HL-60 (cell line): ENCODE measurements at regions not wholly inside any gene's neighbourhood (a gene's known extent, or its start where the extent isn't known, plus 50 kb on each side); places are given as distances from the start of the nearest gene placed in this dataset.
A peak's percentile ranks its signal among the peaks of the same experiment; 100 is the strongest.

Experiments
- DNase-seq, 2 experiments: peaks; one replicate each; pipeline ENCODE4 v3.0.0-alpha.2; 2010 to 2020; ENCODE audit warnings: low read depth in 1 of 2, low spot score in 1 of 2
- H3K27ac ChIP-seq: fragments of 250-450 bp; sonication (Bioruptor Pico); replicated peaks from 2 replicates; pipeline ENCODE4 v1.5.1; 2020; ENCODE audit warnings: mild to moderate bottlenecking, moderate library complexity
- H3K27me3 ChIP-seq: fragments of 250-450 bp; sonication (Bioruptor Pico); 2 replicates; pipeline ENCODE4 v1.5.1; 2021; ENCODE audit warnings: mild to moderate bottlenecking, moderate library complexity; ENCODE audit not compliant: insufficient read depth, poor library complexity, severe bottlenecking
- H3K4me3 ChIP-seq: replicated peaks from 2 replicates; pipeline ENCODE4 v1.5.1; 2011; ENCODE audit warnings: mild to moderate bottlenecking, control low read depth, low read length; ENCODE audit not compliant: insufficient read depth
- GABPA ChIP-seq: IDR thresholded peaks from 2 replicates; pipeline ENCODE4 v1.6.1; 2012; ENCODE audit warnings: low read depth
- POLR2AphosphoS5 ChIP-seq: IDR thresholded peaks from 2 replicates; pipeline ENCODE4 v1.6.1; 2012; ENCODE audit warnings: low read depth
- SPI1 ChIP-seq: IDR thresholded peaks from 2 replicates; pipeline ENCODE4 v1.6.1; 2012; ENCODE audit warnings: low read depth, mild to moderate bottlenecking, borderline replicate concordance
- TF ChIP-seq, protein P1 (sequence below): IDR thresholded peaks from 2 replicates; pipeline ENCODE4 v1.6.1; 2012; ENCODE audit warnings: low read depth; ENCODE audit not compliant: insufficient replicate concordance
- TF ChIP-seq, protein P2 (sequence below): IDR thresholded peaks from one replicate; pipeline ENCODE4 v1.5.1; 2011; ENCODE audit warnings: low read length, control low read depth, inconsistent platforms; ENCODE audit not compliant: insufficient read depth

DNA sequence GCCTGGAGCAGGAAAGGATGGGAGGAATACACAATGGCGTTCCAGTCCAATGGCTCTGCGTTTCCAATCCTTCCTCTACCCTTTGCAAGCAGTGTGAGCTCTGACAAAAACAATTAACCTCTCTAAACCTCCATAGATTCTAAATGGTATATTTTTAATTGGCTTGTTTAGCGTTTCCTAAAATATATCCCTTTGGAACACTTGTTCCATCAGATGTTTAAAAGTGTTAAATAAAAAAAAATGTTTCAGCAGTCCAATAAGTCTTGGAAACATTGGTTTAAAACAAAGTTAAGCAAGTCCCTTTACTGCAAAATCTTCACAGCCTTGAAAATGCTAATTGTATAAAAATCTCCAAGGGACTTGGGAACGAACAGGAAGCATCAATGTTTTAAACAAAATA is 432.3 kb upstream of the ARRDC4 start:
- Histone ChIP-seq H3K27me3 (no peaks in the 10 kb centered on the region), H3K27ac (no peak overlapping the region), H3K4me3 (no peak overlapping the region)
- TF ChIP-seq, protein P1, sequence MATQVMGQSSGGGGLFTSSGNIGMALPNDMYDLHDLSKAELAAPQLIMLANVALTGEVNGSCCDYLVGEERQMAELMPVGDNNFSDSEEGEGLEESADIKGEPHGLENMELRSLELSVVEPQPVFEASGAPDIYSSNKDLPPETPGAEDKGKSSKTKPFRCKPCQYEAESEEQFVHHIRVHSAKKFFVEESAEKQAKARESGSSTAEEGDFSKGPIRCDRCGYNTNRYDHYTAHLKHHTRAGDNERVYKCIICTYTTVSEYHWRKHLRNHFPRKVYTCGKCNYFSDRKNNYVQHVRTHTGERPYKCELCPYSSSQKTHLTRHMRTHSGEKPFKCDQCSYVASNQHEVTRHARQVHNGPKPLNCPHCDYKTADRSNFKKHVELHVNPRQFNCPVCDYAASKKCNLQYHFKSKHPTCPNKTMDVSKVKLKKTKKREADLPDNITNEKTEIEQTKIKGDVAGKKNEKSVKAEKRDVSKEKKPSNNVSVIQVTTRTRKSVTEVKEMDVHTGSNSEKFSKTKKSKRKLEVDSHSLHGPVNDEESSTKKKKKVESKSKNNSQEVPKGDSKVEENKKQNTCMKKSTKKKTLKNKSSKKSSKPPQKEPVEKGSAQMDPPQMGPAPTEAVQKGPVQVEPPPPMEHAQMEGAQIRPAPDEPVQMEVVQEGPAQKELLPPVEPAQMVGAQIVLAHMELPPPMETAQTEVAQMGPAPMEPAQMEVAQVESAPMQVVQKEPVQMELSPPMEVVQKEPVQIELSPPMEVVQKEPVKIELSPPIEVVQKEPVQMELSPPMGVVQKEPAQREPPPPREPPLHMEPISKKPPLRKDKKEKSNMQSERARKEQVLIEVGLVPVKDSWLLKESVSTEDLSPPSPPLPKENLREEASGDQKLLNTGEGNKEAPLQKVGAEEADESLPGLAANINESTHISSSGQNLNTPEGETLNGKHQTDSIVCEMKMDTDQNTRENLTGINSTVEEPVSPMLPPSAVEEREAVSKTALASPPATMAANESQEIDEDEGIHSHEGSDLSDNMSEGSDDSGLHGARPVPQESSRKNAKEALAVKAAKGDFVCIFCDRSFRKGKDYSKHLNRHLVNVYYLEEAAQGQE: no peak
- no peak for TF ChIP-seq POLR2AphosphoS5
- TF ChIP-seq GABPA: no peak
- TF ChIP-seq, protein P2, sequence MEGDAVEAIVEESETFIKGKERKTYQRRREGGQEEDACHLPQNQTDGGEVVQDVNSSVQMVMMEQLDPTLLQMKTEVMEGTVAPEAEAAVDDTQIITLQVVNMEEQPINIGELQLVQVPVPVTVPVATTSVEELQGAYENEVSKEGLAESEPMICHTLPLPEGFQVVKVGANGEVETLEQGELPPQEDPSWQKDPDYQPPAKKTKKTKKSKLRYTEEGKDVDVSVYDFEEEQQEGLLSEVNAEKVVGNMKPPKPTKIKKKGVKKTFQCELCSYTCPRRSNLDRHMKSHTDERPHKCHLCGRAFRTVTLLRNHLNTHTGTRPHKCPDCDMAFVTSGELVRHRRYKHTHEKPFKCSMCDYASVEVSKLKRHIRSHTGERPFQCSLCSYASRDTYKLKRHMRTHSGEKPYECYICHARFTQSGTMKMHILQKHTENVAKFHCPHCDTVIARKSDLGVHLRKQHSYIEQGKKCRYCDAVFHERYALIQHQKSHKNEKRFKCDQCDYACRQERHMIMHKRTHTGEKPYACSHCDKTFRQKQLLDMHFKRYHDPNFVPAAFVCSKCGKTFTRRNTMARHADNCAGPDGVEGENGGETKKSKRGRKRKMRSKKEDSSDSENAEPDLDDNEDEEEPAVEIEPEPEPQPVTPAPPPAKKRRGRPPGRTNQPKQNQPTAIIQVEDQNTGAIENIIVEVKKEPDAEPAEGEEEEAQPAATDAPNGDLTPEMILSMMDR: no peak
- TF ChIP-seq SPI1: no peak
- DNase-seq: no peak

DNA sequence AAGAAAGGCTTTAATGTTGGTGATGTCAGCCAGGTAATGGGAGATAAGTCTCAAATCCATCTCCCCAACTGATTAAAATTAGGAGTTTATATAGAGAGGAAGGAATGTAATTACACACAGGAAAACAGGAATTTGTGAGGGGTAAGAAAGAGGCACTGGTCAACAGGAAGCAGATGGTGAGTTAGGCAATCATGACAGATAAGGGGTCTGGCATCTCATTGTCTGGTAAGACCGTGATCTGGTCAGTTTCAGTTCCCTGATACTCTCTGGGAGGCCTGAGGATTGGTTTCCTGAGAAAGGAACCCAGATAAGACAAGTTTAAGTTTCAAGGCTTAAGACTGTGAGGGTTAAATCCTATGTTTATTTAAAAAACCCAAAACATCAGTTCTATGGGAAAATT is 414.7 kb upstream of the ARRDC4 start:
- DNase-seq: peak in 1 of 2 experiments; percentile 54
- no peak for TF ChIP-seq SPI1
- TF ChIP-seq, protein P1: no peak
- no peak for TF ChIP-seq POLR2AphosphoS5
- no peak for TF ChIP-seq GABPA
- TF ChIP-seq, protein P2: no peak
- no peak overlapping the region for H3K27ac ChIP-seq
- H3K4me3 ChIP-seq: no peak overlapping the region
- no peaks in the 10 kb centered on the region for H3K27me3 ChIP-seq

DNA sequence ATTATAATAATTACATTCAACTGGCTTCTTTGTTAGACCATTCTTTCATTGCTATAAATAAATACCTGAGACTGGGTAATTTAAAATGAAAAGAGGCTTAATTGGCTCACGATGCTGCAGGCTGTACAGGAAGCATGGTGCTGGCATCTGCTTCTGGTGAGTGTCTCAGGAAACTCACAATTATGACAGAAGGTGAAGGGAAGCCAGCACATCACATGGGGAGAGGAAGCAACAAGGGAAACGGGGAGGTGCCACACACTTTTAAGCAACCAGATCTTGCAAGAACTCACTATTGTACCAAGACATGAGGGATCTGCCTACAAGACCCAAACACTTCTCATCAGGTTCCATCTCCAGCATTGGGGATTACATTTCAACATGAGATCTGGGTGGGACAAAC is 413.1 kb upstream of the ARRDC4 start:
- no peaks in the 10 kb centered on the region for H3K27me3 ChIP-seq
- H3K4me3 ChIP-seq: no peak overlapping the region
- H3K27ac ChIP-seq: peak overlapping the region; percentile 41; the same call in 1 of the 2 replicates
- no peak for TF ChIP-seq SPI1
- TF ChIP-seq GABPA: no peak
- TF ChIP-seq, protein P1: no peak
- TF ChIP-seq, protein P2: no peak
- TF ChIP-seq POLR2AphosphoS5: no peak
- DNase-seq: peak; percentile 51 to 62
